H1 (cell line): ENCODE measurements at regions not wholly inside any gene's neighbourhood (a gene's known extent, or its start where the extent isn't known, plus 50 kb on each side); places are given as distances from the start of the nearest gene placed in this dataset.

Experiments
- CEBPB ChIP-seq: IDR thresholded peaks from 2 replicates; pipeline ENCODE4 v1.6.1; 2012; ENCODE audit warnings: low read depth, low read length
- CHD7 ChIP-seq: fragments of 300-600 bp; sonication (generic); IDR thresholded peaks from 2 replicates; pipeline ENCODE4 v1.7.1; 2012; ENCODE audit warnings: low read length, moderate library complexity, mild to moderate bottlenecking, inconsistent platforms; ENCODE audit not compliant: insufficient replicate concordance
- KDM4A ChIP-seq: IDR thresholded peaks from one replicate; pipeline ENCODE4 v1.7.1; 2012; ENCODE audit warnings: low read depth, mild to moderate bottlenecking, moderate library complexity, low read length, inconsistent platforms; ENCODE audit not compliant: severe bottlenecking
- RAD21 ChIP-seq, 2 experiments: IDR thresholded peaks in 1 of 2; conservative IDR thresholded peaks in 1 of 2; 2 replicates each; pipeline ENCODE4 v1.6.1; 2011; ENCODE audit warnings: low read depth in 2 of 2, low read length in 2 of 2, improper control_type of control experiment in 1 of 2, inconsistent platforms in 1 of 2, mild to moderate bottlenecking in 1 of 2, moderate library complexity in 1 of 2

- TF ChIP-seq CHD7: no peak
- no peak for TF ChIP-seq KDM4A
- TF ChIP-seq CEBPB: no peak
- TF ChIP-seq RAD21 (IDR thresholded peaks at IDR 0.05 in 1 of 2, conservative IDR thresholded peaks at IDR 0.05 in 1 of 2; ENCODE audit: low read depth in 2 of 2, low read length in 2 of 2): no peak
These were observed 187.1 kb downstream of the TFAP2B start (continued) for GRCh38 chr6:51005779-51006178.
